Endothelial cell of umbilical vein (primary cell): ENCODE measurements at regions not wholly inside any gene's neighbourhood (a gene's known extent, or its start where the extent isn't known, plus 50 kb on each side); places are given as distances from the start of the nearest gene placed in this dataset.

ENCODE experiments used
- BruUV-seq: library from RNA; stranded (reverse); fragments of 400-500 nt; replicated peaks from 2 replicates; lab custom pipeline; 2021; lab: Mats Ljungman, UMichigan
- CTCF ChIA-PET: fragments of 300-600, 350-600 bp; sonication (Branson Sonifier 250); formaldehyde crosslinking; loops from one replicate; lab custom pipeline; 2021; ENCODE audit warnings: antibody characterized with exemption, inconsistent platforms; lab: Charles Lee
- POLR2A ChIA-PET: fragments of 300-600, 350-600 bp; sonication (Branson Sonifier 250); formaldehyde crosslinking; loops from one replicate; lab custom pipeline; 2021; ENCODE audit warnings: antibody characterized with exemption, inconsistent platforms; lab: Charles Lee
- DNase-seq: peaks from one replicate; pipeline ENCODE4 v3.0.0-alpha.2; 2011; ENCODE audit warnings: low read depth, low spot score
- FAIRE-seq: peaks from 2 replicates; lab custom pipeline; 2011; peaks lifted over from hg19 to GRCh38; lab: Jason Lieb, UNC
- H2AFZ ChIP-seq: 2 replicates; pipeline ENCODE4 v1.6.0; 2012; ENCODE audit warnings: low read depth, low read length, control low read depth, inconsistent platforms
- H3K27ac ChIP-seq: 2 replicates; pipeline ENCODE4 v1.5.1; 2011; ENCODE audit warnings: low read depth, mild to moderate bottlenecking, control low read depth, low read length, moderate library complexity; ENCODE audit not compliant: insufficient read depth
- H3K27me3 ChIP-seq, 2 experiments: 2 replicates each; pipeline versions ENCODE4 v1.6.0 to v1.6.1; 2011; ENCODE audit warnings: low read length in 2 of 2, mixed read lengths in 1 of 2; ENCODE audit not compliant: control insufficient read depth in 2 of 2, insufficient read depth in 2 of 2
- H3K36me3 ChIP-seq, 2 experiments: 2 replicates in 1 of 2; 3 replicates in 1 of 2; pipeline ENCODE4 v1.5.1; 2011; ENCODE audit warnings: low read length in 2 of 2, mild to moderate bottlenecking in 1 of 2, moderate library complexity in 1 of 2; ENCODE audit not compliant: control insufficient read depth in 2 of 2, insufficient read depth in 2 of 2; ENCODE audit errors: extremely low read depth in 1 of 2
- H3K4me1 ChIP-seq: 3 replicates; pipeline ENCODE4 v1.5.1; 2011; ENCODE audit warnings: mild to moderate bottlenecking, low read length; ENCODE audit not compliant: control insufficient read depth, insufficient read depth; ENCODE audit errors: extremely low read depth
- H3K4me2 ChIP-seq: 2 replicates; pipeline ENCODE4 v1.6.1; 2011; ENCODE audit warnings: low read length, control low read depth, mixed read lengths; ENCODE audit not compliant: insufficient read depth
- H3K4me3 ChIP-seq, 3 experiments: fragments of 200-600 bp in 1 of 3; sonication (generic), shearing (Covaris generic) in 1 of 3; replicated peaks in 1 of 3; 2 replicates each; pipeline ENCODE4 v1.5.1; 2011 to 2016; ENCODE audit warnings: control low read depth in 3 of 3, low read length in 3 of 3, mild to moderate bottlenecking in 2 of 3, inconsistent platforms in 1 of 3, low read depth in 1 of 3, moderate library complexity in 1 of 3; ENCODE audit not compliant: insufficient read depth in 1 of 3
- H3K79me2 ChIP-seq: 2 replicates; pipeline ENCODE4 v1.6.0; 2012; ENCODE audit warnings: low read length, inconsistent platforms; ENCODE audit not compliant: control insufficient read depth, insufficient read depth
- H3K9ac ChIP-seq: replicated peaks from 2 replicates; pipeline ENCODE3; 2011; ENCODE audit warnings: low read length, control low read depth; ENCODE audit not compliant: insufficient read depth; ENCODE audit errors: extremely low read depth
- H3K9me1 ChIP-seq: replicated peaks from 3 replicates; pipeline ENCODE4 v1.6.0; 2011; ENCODE audit warnings: mild to moderate bottlenecking, low read length; ENCODE audit not compliant: control insufficient read depth, insufficient read depth; ENCODE audit errors: extremely low read depth
- H3K9me3 ChIP-seq: replicated peaks from 2 replicates; pipeline ENCODE4 v1.5.1; 2012; ENCODE audit warnings: low read length, inconsistent platforms; ENCODE audit not compliant: control insufficient read depth, insufficient read depth
- H4K20me1 ChIP-seq: replicated peaks from 2 replicates; pipeline ENCODE3; 2011; ENCODE audit warnings: mild to moderate bottlenecking, low read length; ENCODE audit not compliant: control insufficient read depth, insufficient read depth; ENCODE audit errors: extremely low read depth
- EZH2 ChIP-seq: IDR thresholded peaks from 2 replicates; pipeline ENCODE4 v1.6.1; 2012; ENCODE audit warnings: borderline replicate concordance, low read depth, mild to moderate bottlenecking, moderate library complexity, low read length, inconsistent platforms; ENCODE audit not compliant: severe bottlenecking
- FOS ChIP-seq: IDR thresholded peaks from 2 replicates; pipeline ENCODE4 v1.6.1; 2011; ENCODE audit warnings: mild to moderate bottlenecking, low read length, moderate library complexity, borderline replicate concordance; ENCODE audit not compliant: insufficient read depth
- GATA2 ChIP-seq: IDR thresholded peaks from 2 replicates; pipeline ENCODE4 v1.7.0; 2011; ENCODE audit warnings: low read depth, mild to moderate bottlenecking, moderate library complexity, mixed read lengths, low read length; ENCODE audit not compliant: insufficient read length, insufficient read depth
- JUN ChIP-seq: IDR thresholded peaks from 2 replicates; pipeline ENCODE4 v1.6.1; 2011; ENCODE audit warnings: borderline replicate concordance, low read depth; ENCODE audit not compliant: insufficient read length, insufficient read depth
- MAX ChIP-seq: IDR thresholded peaks from 2 replicates; pipeline ENCODE4 v1.6.1; 2011; ENCODE audit not compliant: insufficient read depth, insufficient read length
- MYC ChIP-seq: IDR thresholded peaks from one replicate; pipeline ENCODE4 v1.6.1; 2011; ENCODE audit warnings: mild to moderate bottlenecking, low read depth, low read length
- POLR2A ChIP-seq: IDR thresholded peaks from 2 replicates; pipeline ENCODE4 v1.6.1; 2012; ENCODE audit warnings: low read depth, mild to moderate bottlenecking, control low read depth, low read length
- POLR2AphosphoS5 ChIP-seq: IDR thresholded peaks from 2 replicates; pipeline ENCODE4 v1.6.1; 2012; ENCODE audit warnings: low read depth, mild to moderate bottlenecking, control low read depth, low read length, moderate library complexity; ENCODE audit not compliant: insufficient read depth
- dilution Hi-C: fragments of 300-500 bp; cut with MboI; formaldehyde crosslinking; loops from one replicate; pipeline ENCODE4 v1.15.0; 2019; ENCODE audit warnings: low sequenced_read_pairs; ENCODE audit not compliant: extremely low pct_ligation_motif_present
- intact Hi-C: fragments of 100-400 bp; cut with micrococcal nuclease; formaldehyde crosslinking; loops from one replicate; pipeline ENCODE4 v1.10.0; 2022
- TF ChIP-seq, protein P1 (sequence below), 2 donors: IDR thresholded peaks; 1 replicate in 1 of 2; 2 replicates in 1 of 2; pipeline ENCODE4 v1.5.1; 2011; ENCODE audit warnings: low read length in 2 of 2, mild to moderate bottlenecking in 2 of 2, moderate library complexity in 2 of 2, control low read depth in 1 of 2, inconsistent platforms in 1 of 2, low read depth in 1 of 2; ENCODE audit not compliant: insufficient read depth in 1 of 2; ENCODE audit errors: extremely low read depth in 1 of 2

GRCh38 chrX:42107495-42108488 lies 184.4 kb upstream of the CASK start:
- H3K27me3 ChIP-seq, result no peaks in the 10 kb centered on the region
- no peak overlapping the region for H2AFZ ChIP-seq
- H3K36me3 ChIP-seq, result no peaks in the 10 kb centered on the region
- no peak overlapping the region for H3K9ac ChIP-seq
- no peaks in the 10 kb centered on the region for H3K9me1 ChIP-seq
- H3K4me2 ChIP-seq, result no peak overlapping the region
- CTCF ChIA-PET, result no interaction called here
- H3K27ac ChIP-seq, result no peak overlapping the region
- no TSS peak for BruUV-seq
- TF ChIP-seq EZH2 (no peak), MAX (no peak), JUN (no peak)
- POLR2A ChIA-PET, result no interaction called here
- no peak for DNase-seq
- no peaks in the 10 kb centered on the region for H3K4me1 ChIP-seq
- intact Hi-C loops (no loop called here), dilution Hi-C loops (no loop called here)
- no peaks in the 10 kb centered on the region for H4K20me1 ChIP-seq
- FAIRE-seq, result no peak
- no peaks in the 10 kb centered on the region for H3K79me2 ChIP-seq
- no peaks in the 10 kb centered on the region for H3K9me3 ChIP-seq
- no peak overlapping the region for H3K4me3 ChIP-seq

DNA sequence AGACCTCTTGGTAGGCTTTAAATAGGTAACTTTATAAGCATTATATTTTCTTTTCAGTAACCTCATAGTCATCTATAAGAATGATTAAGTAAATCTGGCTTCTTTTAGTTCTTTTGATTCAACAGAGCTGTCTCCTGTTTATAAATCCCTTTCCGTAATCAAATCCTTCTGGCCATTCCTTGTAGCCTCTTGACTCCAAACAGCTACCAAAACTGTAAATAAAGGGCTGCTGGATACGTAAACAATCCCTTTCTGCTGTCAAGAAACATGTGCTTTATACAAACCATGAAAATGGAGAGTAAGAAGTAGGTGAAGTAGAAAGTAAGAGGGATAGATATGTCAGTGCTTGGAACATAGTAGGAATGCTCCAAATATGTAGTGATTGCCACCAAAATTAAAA lies 183.2 kb upstream of the CASK start:
- Histone ChIP-seq H3K4me1 (no peaks in the 10 kb centered on the region), H3K9ac (no peak overlapping the region), H3K9me3 (no peaks in the 10 kb centered on the region), H2AFZ (no peak overlapping the region), H3K36me3 (no peaks in the 10 kb centered on the region), H3K4me3 (no peak overlapping the region), H3K4me2 (no peak overlapping the region), H4K20me1 (no peaks in the 10 kb centered on the region), H3K9me1 (no peaks in the 10 kb centered on the region), H3K27ac (no peak overlapping the region), H3K27me3 (no peaks in the 10 kb centered on the region), H3K79me2 (no peaks in the 10 kb centered on the region)
- ChIA-PET CTCF (no interaction called here), POLR2A (no interaction called here)
- no peak for FAIRE-seq
- TF ChIP-seq EZH2 (no peak), JUN (no peak), POLR2AphosphoS5 (no peak), POLR2A (no peak), MAX (no peak), FOS (no peak), MYC (no peak), GATA2 (no peak)
- TF ChIP-seq, protein P1, sequence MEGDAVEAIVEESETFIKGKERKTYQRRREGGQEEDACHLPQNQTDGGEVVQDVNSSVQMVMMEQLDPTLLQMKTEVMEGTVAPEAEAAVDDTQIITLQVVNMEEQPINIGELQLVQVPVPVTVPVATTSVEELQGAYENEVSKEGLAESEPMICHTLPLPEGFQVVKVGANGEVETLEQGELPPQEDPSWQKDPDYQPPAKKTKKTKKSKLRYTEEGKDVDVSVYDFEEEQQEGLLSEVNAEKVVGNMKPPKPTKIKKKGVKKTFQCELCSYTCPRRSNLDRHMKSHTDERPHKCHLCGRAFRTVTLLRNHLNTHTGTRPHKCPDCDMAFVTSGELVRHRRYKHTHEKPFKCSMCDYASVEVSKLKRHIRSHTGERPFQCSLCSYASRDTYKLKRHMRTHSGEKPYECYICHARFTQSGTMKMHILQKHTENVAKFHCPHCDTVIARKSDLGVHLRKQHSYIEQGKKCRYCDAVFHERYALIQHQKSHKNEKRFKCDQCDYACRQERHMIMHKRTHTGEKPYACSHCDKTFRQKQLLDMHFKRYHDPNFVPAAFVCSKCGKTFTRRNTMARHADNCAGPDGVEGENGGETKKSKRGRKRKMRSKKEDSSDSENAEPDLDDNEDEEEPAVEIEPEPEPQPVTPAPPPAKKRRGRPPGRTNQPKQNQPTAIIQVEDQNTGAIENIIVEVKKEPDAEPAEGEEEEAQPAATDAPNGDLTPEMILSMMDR (IDR thresholded peaks at IDR 0.05; ENCODE audit: extremely low read depth in 1 of 2, insufficient read depth in 1 of 2, low read depth in 1 of 2, low read length in 2 of 2), result no peak
- no TSS peak for BruUV-seq
- dilution Hi-C loops (no loop called here), intact Hi-C loops (no loop called here)
- no peak for DNase-seq
